ENCODE measurements at regions not wholly inside any gene's neighbourhood (a gene's known extent, or its start where the extent isn't known, plus 50 kb on each side); places are given as distances from the start of the nearest gene placed in this dataset.
A peak's percentile ranks its signal among the peaks of the same experiment; 100 is the strongest.

DNA sequence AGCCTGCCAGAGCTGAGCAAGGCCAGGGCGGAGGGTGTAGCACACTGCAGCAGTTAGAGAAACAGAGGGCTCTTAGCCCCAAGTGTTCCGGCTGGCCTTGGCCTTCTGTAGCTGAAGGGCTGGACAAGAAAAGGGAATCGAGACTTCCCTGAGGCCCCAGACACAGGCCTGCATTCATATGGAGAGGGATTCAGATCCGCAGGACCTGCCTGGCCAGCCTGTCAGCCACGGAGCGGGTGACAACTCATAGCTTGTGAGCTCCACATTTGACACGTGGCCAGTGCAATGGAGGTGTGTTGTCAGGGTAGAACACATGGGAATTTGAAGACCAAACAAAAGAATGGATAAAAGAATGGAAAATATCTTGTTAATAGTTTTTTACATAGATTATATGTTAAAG is 182.2 kb upstream of the GSC start:
- H3K27me3 Mint-ChIP-seq = peaks cover 19% of the 10 kb centered on the region
- Histone ChIP-seq H3K4me1 (ENCODE audit: insufficient read depth, low read length) (peaks cover 1% of the 10 kb centered on the region), H3K36me3 (ENCODE audit: insufficient read depth, low read length) (no peaks in the 10 kb centered on the region), H3K27me3 (ENCODE audit: control insufficient read depth in 1 of 2, insufficient read depth in 2 of 2, low read length in 2 of 2) (peaks cover 0 to 7% of the 10 kb centered on the region in 2 experiments), H3K9me3 (ENCODE audit: control insufficient read depth in 1 of 2, insufficient read depth in 1 of 2, low read length in 2 of 2) (no peaks in the 10 kb centered on the region), H3K4me3 (ENCODE audit: low read length) (no peak overlapping the region), H3K27ac (ENCODE audit: low read depth in 1 of 2, low read length in 2 of 2) (no peak overlapping the region)
- H3K4me3 Mint-ChIP-seq = no peak overlapping the region
- ChIA-PET CTCF (no interaction called here), POLR2A (no interaction called here)
- TF ChIP-seq, protein P1, sequence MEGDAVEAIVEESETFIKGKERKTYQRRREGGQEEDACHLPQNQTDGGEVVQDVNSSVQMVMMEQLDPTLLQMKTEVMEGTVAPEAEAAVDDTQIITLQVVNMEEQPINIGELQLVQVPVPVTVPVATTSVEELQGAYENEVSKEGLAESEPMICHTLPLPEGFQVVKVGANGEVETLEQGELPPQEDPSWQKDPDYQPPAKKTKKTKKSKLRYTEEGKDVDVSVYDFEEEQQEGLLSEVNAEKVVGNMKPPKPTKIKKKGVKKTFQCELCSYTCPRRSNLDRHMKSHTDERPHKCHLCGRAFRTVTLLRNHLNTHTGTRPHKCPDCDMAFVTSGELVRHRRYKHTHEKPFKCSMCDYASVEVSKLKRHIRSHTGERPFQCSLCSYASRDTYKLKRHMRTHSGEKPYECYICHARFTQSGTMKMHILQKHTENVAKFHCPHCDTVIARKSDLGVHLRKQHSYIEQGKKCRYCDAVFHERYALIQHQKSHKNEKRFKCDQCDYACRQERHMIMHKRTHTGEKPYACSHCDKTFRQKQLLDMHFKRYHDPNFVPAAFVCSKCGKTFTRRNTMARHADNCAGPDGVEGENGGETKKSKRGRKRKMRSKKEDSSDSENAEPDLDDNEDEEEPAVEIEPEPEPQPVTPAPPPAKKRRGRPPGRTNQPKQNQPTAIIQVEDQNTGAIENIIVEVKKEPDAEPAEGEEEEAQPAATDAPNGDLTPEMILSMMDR (IDR thresholded peaks at IDR 0.05) = no peak
- peaks cover 2% of the 10 kb centered on the region for H3K9me3 Mint-ChIP-seq
- DNase-seq (no peak), ATAC-seq (ENCODE audit: poor library complexity) (no peak)
- no peaks in the 10 kb centered on the region for H3K4me1 Mint-ChIP-seq (ENCODE audit: low read depth)
- no peak overlapping the region for H3K27ac Mint-ChIP-seq
- no peaks in the 10 kb centered on the region for H3K36me3 Mint-ChIP-seq (ENCODE audit: low read depth)
- intact Hi-C loops (cut with DNase I, micrococcal nuclease) = no loop called here

DNA sequence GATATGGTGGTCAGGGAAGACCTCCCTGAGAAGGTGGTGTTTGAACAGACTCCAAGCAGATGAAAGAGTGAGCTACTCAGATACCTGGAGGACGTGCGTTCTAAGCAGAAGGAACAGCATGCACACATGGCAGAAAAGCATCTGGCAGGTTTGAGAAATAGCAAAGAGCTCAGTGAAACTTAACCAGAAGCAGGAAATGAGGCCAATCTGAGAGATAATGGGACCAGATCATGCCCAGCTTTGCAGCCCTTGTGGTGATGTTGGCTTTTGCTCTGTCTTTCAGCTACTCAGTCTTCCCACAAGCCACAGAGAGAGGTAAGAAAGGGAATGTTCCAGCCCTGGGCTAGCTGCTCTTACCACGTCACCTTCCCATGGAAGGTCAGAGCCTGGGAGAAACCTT is 176.3 kb upstream of the GSC start:
- intact Hi-C loops (cut with DNase I, micrococcal nuclease) = no loop called here
- H3K36me3 ChIP-seq (ENCODE audit: insufficient read depth, low read length) = no peaks in the 10 kb centered on the region
- H3K4me1 ChIP-seq (ENCODE audit: insufficient read depth, low read length) = peaks cover 14% of the 10 kb centered on the region
- peaks cover 8% of the 10 kb centered on the region for H3K4me1 Mint-ChIP-seq (ENCODE audit: low read depth)
- H3K4me3 ChIP-seq (ENCODE audit: low read length) = no peak overlapping the region
- H3K36me3 Mint-ChIP-seq (ENCODE audit: low read depth) = no peaks in the 10 kb centered on the region
- peaks cover 0 to 6% of the 10 kb centered on the region in 2 experiments for H3K9me3 ChIP-seq (ENCODE audit: control insufficient read depth in 1 of 2, insufficient read depth in 1 of 2, low read length in 2 of 2)
- POLR2A ChIA-PET = interaction anchor here (0.8 kb wide), 1 partner anchor 72 kb away, joined by 4 read pairs; no protein-coding TSS in a partner anchor
- H3K9me3 Mint-ChIP-seq = peaks cover 2% of the 10 kb centered on the region
- CTCF ChIA-PET = no interaction called here
- no peak overlapping the region for H3K4me3 Mint-ChIP-seq
- TF ChIP-seq, protein P1 (IDR thresholded peaks at IDR 0.05) = no peak
- DNase-seq (peak in 4 of 14 experiments; percentile 4 to 63 (median 53)), ATAC-seq (ENCODE audit: poor library complexity) (peak; percentile 54)
- peak overlapping the region in 1 of 2 donors; percentile 31 for H3K27ac ChIP-seq (ENCODE audit: low read depth in 1 of 2, low read length in 2 of 2)
- peaks cover 0 to 3% of the 10 kb centered on the region in 2 experiments for H3K27me3 ChIP-seq (ENCODE audit: control insufficient read depth in 1 of 2, insufficient read depth in 2 of 2, low read length in 2 of 2)
- H3K27ac Mint-ChIP-seq = peak overlapping the region; percentile 83
- H3K27me3 Mint-ChIP-seq = peaks cover 14% of the 10 kb centered on the region

DNA sequence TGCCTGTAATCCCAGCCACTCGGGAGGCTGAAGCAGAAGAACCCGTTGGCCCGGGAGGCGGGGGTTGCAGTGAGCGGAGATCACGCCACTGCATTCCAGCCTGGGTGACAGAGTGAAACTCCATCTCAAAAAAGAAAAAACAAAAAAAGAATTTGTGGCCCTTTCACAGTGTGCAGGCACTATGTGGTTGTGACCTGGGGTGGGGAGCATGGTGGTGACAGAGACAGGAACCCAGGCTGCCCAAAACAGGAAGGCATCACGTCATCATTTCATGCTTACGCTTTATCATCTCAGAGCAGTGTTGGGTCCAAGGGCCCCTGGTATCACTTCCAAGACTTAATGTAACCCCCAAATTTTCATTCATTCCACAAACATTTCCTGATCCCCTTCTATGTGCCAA is 175.7 kb upstream of the GSC start:
- POLR2A ChIA-PET = no interaction called here
- Mint-ChIP-seq H3K9me3 (peaks cover 2% of the 10 kb centered on the region), H3K27ac (peak overlapping the region; percentile 83), H3K4me3 (peak overlapping the region; percentile 1), H3K27me3 (peaks cover 14% of the 10 kb centered on the region), H3K4me1 (ENCODE audit: low read depth) (peaks cover 8% of the 10 kb centered on the region), H3K36me3 (ENCODE audit: low read depth) (no peaks in the 10 kb centered on the region)
- H3K4me3 ChIP-seq (ENCODE audit: low read length) = no peak overlapping the region
- ATAC-seq (ENCODE audit: poor library complexity) (peak; percentile 85), DNase-seq (peak in 9 of 14 experiments; percentile 3 to 78 (median 27))
- TF ChIP-seq, protein P1 (IDR thresholded peaks at IDR 0.05) = no peak
- H3K9me3 ChIP-seq (ENCODE audit: control insufficient read depth in 1 of 2, insufficient read depth in 1 of 2, low read length in 2 of 2) = peaks cover 0 to 8% of the 10 kb centered on the region in 2 experiments
- CTCF ChIA-PET = no interaction called here
- peak overlapping the region in 1 of 2 donors; percentile 31 for H3K27ac ChIP-seq (ENCODE audit: low read depth in 1 of 2, low read length in 2 of 2)
- H3K4me1 ChIP-seq (ENCODE audit: insufficient read depth, low read length) = peaks cover 14% of the 10 kb centered on the region
- intact Hi-C loops (cut with DNase I, micrococcal nuclease) = no loop called here
- H3K27me3 ChIP-seq (ENCODE audit: control insufficient read depth in 1 of 2, insufficient read depth in 2 of 2, low read length in 2 of 2) = peaks cover 0 to 3% of the 10 kb centered on the region in 2 experiments
- no peaks in the 10 kb centered on the region for H3K36me3 ChIP-seq (ENCODE audit: insufficient read depth, low read length)
